ENCODE measurements at regions not wholly inside any gene's neighbourhood (a gene's known extent, or its start where the extent isn't known, plus 50 kb on each side); places are given as distances from the start of the nearest gene placed in this dataset.

- DNase-seq = no peak
- Mint-ChIP-seq H3K27ac (no peak overlapping the region), H3K27me3 (no peaks in the 10 kb centered on the region), H3K36me3 (peaks cover 0 to 8% (median 0%) of the 10 kb centered on the region in 5 donors), H3K4me1 (peaks cover 0 to 10% (median 7%) of the 10 kb centered on the region in 7 donors), H3K4me3 (no peak overlapping the region), H3K9me3 (no peaks in the 10 kb centered on the region)
- Histone ChIP-seq H3K4me1 (ENCODE audit: control insufficient read depth in 2 of 2, insufficient read depth in 2 of 2, low read length in 2 of 2) (no peaks in the 10 kb centered on the region), H3K36me3 (ENCODE audit: control insufficient read depth in 2 of 3, insufficient read depth in 3 of 3, low read length in 3 of 3) (no peaks in the 10 kb centered on the region), H3K27me3 (ENCODE audit: control insufficient read depth in 2 of 2, insufficient read depth in 2 of 2, low read length in 2 of 2) (no peaks in the 10 kb centered on the region), H3K27ac (ENCODE audit: low read depth, low read length) (no peak overlapping the region), H3K9me3 (ENCODE audit: control insufficient read depth in 2 of 3, low read length in 3 of 3) (no peaks in the 10 kb centered on the region), H3K4me3 (ENCODE audit: low read length) (no peak overlapping the region)
- ChIA-PET CTCF (no interaction called here), POLR2A (no interaction called here)
- intact Hi-C loops (cut with micrococcal nuclease) = no loop called here
- no peak for ATAC-seq
Observed at GRCh38 chr9:15007698-15008097, 97.5 kb upstream of the FREM1 start.

GRCh38 chr9:14994738-14995137 lies 84.5 kb upstream of the FREM1 start:
- Histone ChIP-seq H3K4me3 (ENCODE audit: low read length) (no peak overlapping the region), H3K27me3 (ENCODE audit: control insufficient read depth in 2 of 2, insufficient read depth in 2 of 2, low read length in 2 of 2) (no peaks in the 10 kb centered on the region), H3K9me3 (ENCODE audit: control insufficient read depth in 2 of 3, low read length in 3 of 3) (no peaks in the 10 kb centered on the region), H3K4me1 (ENCODE audit: control insufficient read depth in 2 of 2, insufficient read depth in 2 of 2, low read length in 2 of 2) (peaks cover 14 to 18% of the 10 kb centered on the region in 2 donors), H3K36me3 (ENCODE audit: control insufficient read depth in 2 of 3, insufficient read depth in 3 of 3, low read length in 3 of 3) (no peaks in the 10 kb centered on the region), H3K27ac (ENCODE audit: low read depth, low read length) (no peak overlapping the region)
- Mint-ChIP-seq H3K27ac (peak overlapping the region in 7 of 9 donors; percentile 1 to 89 (median 75)), H3K36me3 (peaks cover 0 to 13% (median 0%) of the 10 kb centered on the region in 5 donors), H3K4me1 (peaks cover 31 to 47% (median 36%) of the 10 kb centered on the region in 7 donors), H3K4me3 (peak overlapping the region in 7 of 10 donors; percentile 79 to 88 (median 85)), H3K27me3 (peaks cover 0 to 2% (median 0%) of the 10 kb centered on the region in 5 donors), H3K9me3 (peaks cover 0 to 7% (median 0%) of the 10 kb centered on the region in 11 donors)
- intact Hi-C loops (cut with micrococcal nuclease) = loop anchor here in 1 of 2 donors (2.0 to 10.0 kb wide), 3 partner anchors 36 to 670 kb away; partner anchors contain the start of gene TTC39B
- ATAC-seq (no peak), DNase-seq (no peak)
- POLR2A ChIA-PET = no interaction called here
- CTCF ChIA-PET = no interaction called here

- H3K4me3 Mint-ChIP-seq = peak overlapping the region; percentile 79 to 92 (median 86)
- ChIA-PET CTCF (no interaction called here), POLR2A (no interaction called here)
- peak overlapping the region; percentile 70 for H3K4me3 ChIP-seq (ENCODE audit: low read length)
- peaks cover 14 to 18% of the 10 kb centered on the region in 2 donors for H3K4me1 ChIP-seq (ENCODE audit: control insufficient read depth in 2 of 2, insufficient read depth in 2 of 2, low read length in 2 of 2)
- H3K27me3 Mint-ChIP-seq = no peaks in the 10 kb centered on the region
- H3K4me1 Mint-ChIP-seq = peaks cover 31 to 44% (median 36%) of the 10 kb centered on the region in 7 donors
- H3K36me3 ChIP-seq (ENCODE audit: control insufficient read depth in 2 of 3, insufficient read depth in 3 of 3, low read length in 3 of 3) = no peaks in the 10 kb centered on the region
- peaks cover 0 to 7% (median 0%) of the 10 kb centered on the region in 11 donors for H3K9me3 Mint-ChIP-seq
- peaks cover 0 to 9% (median 0%) of the 10 kb centered on the region in 5 donors for H3K36me3 Mint-ChIP-seq
- peak overlapping the region; percentile 61 for H3K27ac ChIP-seq (ENCODE audit: low read depth, low read length)
- intact Hi-C loops (cut with micrococcal nuclease) = loop anchor here (2.0 to 10.0 kb wide), 4 partner anchors 35 to 669 kb away; partner anchors contain the start of genes CCDC171 (in 1 of the 2) and TTC39B (in 1 of the 2)
- H3K27me3 ChIP-seq (ENCODE audit: control insufficient read depth in 2 of 2, insufficient read depth in 2 of 2, low read length in 2 of 2) = no peaks in the 10 kb centered on the region
- H3K27ac Mint-ChIP-seq = peak overlapping the region; percentile 69 to 89 (median 77)
- ATAC-seq (peak; percentile 85), DNase-seq (peak in 7 of 9 donors; percentile 41 to 65 (median 54))
- no peaks in the 10 kb centered on the region for H3K9me3 ChIP-seq (ENCODE audit: control insufficient read depth in 2 of 3, low read length in 3 of 3)
Observed at GRCh38 chr9:14993901-14994554, 83.8 kb upstream of the FREM1 start.

GRCh38 chr9:14993061-14993800 lies 83.0 kb upstream of the FREM1 start:
- no peaks in the 10 kb centered on the region for H3K9me3 ChIP-seq (ENCODE audit: control insufficient read depth in 2 of 3, low read length in 3 of 3)

GRCh38 chr9:14992516-14992915 lies 82.3 kb upstream of the FREM1 start:
- CTCF ChIA-PET = no interaction called here
- H3K9me3 ChIP-seq (ENCODE audit: control insufficient read depth in 2 of 3, low read length in 3 of 3) = no peaks in the 10 kb centered on the region
- H3K27ac ChIP-seq (ENCODE audit: low read depth, low read length) = peak overlapping the region; percentile 9
- ATAC-seq (no peak), DNase-seq (peak in 1 of 9 donors; percentile 1)
- H3K27me3 ChIP-seq (ENCODE audit: control insufficient read depth in 2 of 2, insufficient read depth in 2 of 2, low read length in 2 of 2) = no peaks in the 10 kb centered on the region
- H3K4me3 Mint-ChIP-seq = peak overlapping the region; percentile 79 to 92 (median 86)
- H3K4me1 ChIP-seq (ENCODE audit: control insufficient read depth in 2 of 2, insufficient read depth in 2 of 2, low read length in 2 of 2) = peaks cover 14 to 18% of the 10 kb centered on the region in 2 donors
- POLR2A ChIA-PET = no interaction called here
- H3K4me1 Mint-ChIP-seq = peaks cover 34 to 49% (median 45%) of the 10 kb centered on the region in 7 donors
- intact Hi-C loops (cut with micrococcal nuclease) = loop anchor here (2.0 to 10.0 kb wide), 3 partner anchors 312 to 668 kb away; partner anchors contain the start of genes CCDC171 (in 1 of the 2) and TTC39B (in 1 of the 2)
- no peaks in the 10 kb centered on the region for H3K36me3 ChIP-seq (ENCODE audit: control insufficient read depth in 2 of 3, insufficient read depth in 3 of 3, low read length in 3 of 3)
- H3K4me3 ChIP-seq (ENCODE audit: low read length) = peak overlapping the region; percentile 45
- peaks cover 0 to 3% (median 0%) of the 10 kb centered on the region in 5 donors for H3K27me3 Mint-ChIP-seq
- H3K9me3 Mint-ChIP-seq = peaks cover 0 to 7% (median 0%) of the 10 kb centered on the region in 11 donors
- H3K27ac Mint-ChIP-seq = peak overlapping the region; percentile 75 to 94 (median 81)
- peaks cover 0 to 9% (median 0%) of the 10 kb centered on the region in 5 donors for H3K36me3 Mint-ChIP-seq

More at GRCh38 chr9:14993061-14993800, 83.0 kb upstream of the FREM1 start:
- H3K27me3 ChIP-seq (ENCODE audit: control insufficient read depth in 2 of 2, insufficient read depth in 2 of 2, low read length in 2 of 2) = no peaks in the 10 kb centered on the region
- ChIA-PET CTCF (no interaction called here), POLR2A (no interaction called here)
- Mint-ChIP-seq H3K4me3 (peak overlapping the region; percentile 79 to 92 (median 86)), H3K36me3 (peaks cover 0 to 9% (median 0%) of the 10 kb centered on the region in 5 donors), H3K9me3 (peaks cover 0 to 7% (median 0%) of the 10 kb centered on the region in 11 donors), H3K27ac (peak overlapping the region; percentile 75 to 94 (median 84)), H3K4me1 (peaks cover 31 to 44% (median 40%) of the 10 kb centered on the region in 7 donors), H3K27me3 (peaks cover 0 to 3% (median 0%) of the 10 kb centered on the region in 5 donors)
- intact Hi-C loops (cut with micrococcal nuclease) = loop anchor here (2.0 to 10.0 kb wide), 3 partner anchors 312 to 668 kb away; partner anchors contain the start of genes CCDC171 (in 1 of the 2) and TTC39B (in 1 of the 2)
- peak; percentile 45 for ATAC-seq
- DNase-seq = peak; percentile 9 to 50 (median 27)
- peak overlapping the region; percentile 70 for H3K4me3 ChIP-seq (ENCODE audit: low read length)
- peaks cover 14 to 18% of the 10 kb centered on the region in 2 donors for H3K4me1 ChIP-seq (ENCODE audit: control insufficient read depth in 2 of 2, insufficient read depth in 2 of 2, low read length in 2 of 2)
- peak overlapping the region; percentile 61 for H3K27ac ChIP-seq (ENCODE audit: low read depth, low read length)
- H3K36me3 ChIP-seq (ENCODE audit: control insufficient read depth in 2 of 3, insufficient read depth in 3 of 3, low read length in 3 of 3) = no peaks in the 10 kb centered on the region

- Histone ChIP-seq H3K27me3 (ENCODE audit: control insufficient read depth in 2 of 2, insufficient read depth in 2 of 2, low read length in 2 of 2) (no peaks in the 10 kb centered on the region), H3K27ac (ENCODE audit: low read depth, low read length) (peak overlapping the region; percentile 9), H3K4me1 (ENCODE audit: control insufficient read depth in 2 of 2, insufficient read depth in 2 of 2, low read length in 2 of 2) (peaks cover 14 to 18% of the 10 kb centered on the region in 2 donors), H3K9me3 (ENCODE audit: control insufficient read depth in 2 of 3, low read length in 3 of 3) (no peaks in the 10 kb centered on the region), H3K36me3 (ENCODE audit: control insufficient read depth in 2 of 3, insufficient read depth in 3 of 3, low read length in 3 of 3) (no peaks in the 10 kb centered on the region), H3K4me3 (ENCODE audit: low read length) (peak overlapping the region; percentile 45)
- intact Hi-C loops (cut with micrococcal nuclease) = loop anchor here (2.0 to 10.0 kb wide), 3 partner anchors 313 to 667 kb away; partner anchors contain the start of genes CCDC171 (in 1 of the 2) and TTC39B (in 1 of the 2)
- Mint-ChIP-seq H3K4me1 (peaks cover 34 to 53% (median 44%) of the 10 kb centered on the region in 7 donors), H3K4me3 (peak overlapping the region; percentile 79 to 92 (median 86)), H3K36me3 (peaks cover 0 to 9% (median 0%) of the 10 kb centered on the region in 5 donors), H3K27me3 (peaks cover 0 to 3% (median 0%) of the 10 kb centered on the region in 5 donors), H3K27ac (peak overlapping the region; percentile 75 to 94 (median 81)), H3K9me3 (peaks cover 0 to 7% (median 0%) of the 10 kb centered on the region in 11 donors)
- ChIA-PET POLR2A (no interaction called here), CTCF (no interaction called here)
- peak in 7 of 9 donors; percentile 20 to 59 (median 46) for DNase-seq
- ATAC-seq = no peak
Observed at GRCh38 chr9:14992081-14992480, 81.9 kb upstream of the FREM1 start.

Data from naive thymus-derived CD4-positive, alpha-beta T cell (primary cell).